H1 (cell line): ENCODE measurements at regions not wholly inside any gene's neighbourhood (a gene's known extent, or its start where the extent isn't known, plus 50 kb on each side); places are given as distances from the start of the nearest gene placed in this dataset.

Experiments used
- CTCF ChIA-PET: fragments of 300-600 bp; sonication (Branson Sonifier 250); formaldehyde crosslinking; loops from one replicate; lab custom pipeline; 2021; ENCODE audit not compliant: partially characterized antibody; lab: Charles Lee
- POLR2A ChIA-PET: fragments of 300-600 bp; sonication (Branson Sonifier 250); formaldehyde crosslinking; loops from one replicate; lab custom pipeline; 2021; ENCODE audit warnings: inconsistent platforms; ENCODE audit not compliant: partially characterized antibody; lab: Charles Lee
- DNase-seq, 2 experiments: peaks; one replicate each; pipeline versions ENCODE4 v3.0.0 to v3.0.0-alpha.2; 2010 to 2022; ENCODE audit warnings: low spot score in 2 of 2, low read depth in 1 of 2, mixed read lengths in 1 of 2
- FAIRE-seq: peaks from 2 replicates; lab custom pipeline; 2011; peaks lifted over from hg19 to GRCh38; lab: Jason Lieb, UNC
- H2AFZ ChIP-seq: 2 replicates; pipeline ENCODE4 v1.8.1; 2012; ENCODE audit warnings: low read length, inconsistent platforms
- H2AK5ac ChIP-seq: 2 replicates; pipeline ENCODE4 v1.6.1; 2013; ENCODE audit warnings: low read depth, low read length
- H2BK120ac ChIP-seq: replicated peaks from 2 replicates; pipeline ENCODE3; 2013; ENCODE audit warnings: low read depth, low read length, inconsistent platforms
- H2BK12ac ChIP-seq: 2 replicates; pipeline ENCODE4 v1.6.1; 2013; ENCODE audit warnings: low read depth, low read length
- H2BK15ac ChIP-seq: 2 replicates; pipeline ENCODE4 v1.6.1; 2013; ENCODE audit warnings: low read length
- H2BK20ac ChIP-seq: 2 replicates; pipeline ENCODE4 v1.6.1; 2013; ENCODE audit warnings: low read length
- H2BK5ac ChIP-seq: 2 replicates; pipeline ENCODE4 v1.6.1; 2013; ENCODE audit warnings: low read depth, low read length
- H3K14ac ChIP-seq: 2 replicates; pipeline ENCODE4 v1.6.1; 2013; ENCODE audit warnings: inconsistent platforms; ENCODE audit not compliant: insufficient read length
- H3K18ac ChIP-seq: 2 replicates; pipeline ENCODE4 v1.6.1; 2013; ENCODE audit warnings: low read length; ENCODE audit errors: extremely low read depth
- H3K23ac ChIP-seq: 2 replicates; pipeline ENCODE4 v1.6.1; 2013; ENCODE audit warnings: inconsistent platforms; ENCODE audit not compliant: insufficient read length
- H3K23me2 ChIP-seq: 2 replicates; pipeline ENCODE4 v1.6.1; 2013; ENCODE audit warnings: low read depth, low read length
- H3K27ac ChIP-seq: 2 replicates; pipeline ENCODE4 v1.6.1; 2011; ENCODE audit warnings: low read depth, low read length, inconsistent platforms
- H3K27me3 ChIP-seq, 4 experiments: replicated peaks in 1 of 4; 1 replicate in 1 of 4; 2 replicates in 3 of 4; pipeline versions ENCODE4 v1.6.1 to v1.8.1; 2011 to 2013; ENCODE audit warnings: low read length in 3 of 4, mild to moderate bottlenecking in 3 of 4, inconsistent platforms in 2 of 4, mixed read lengths in 2 of 4, moderate library complexity in 1 of 4; ENCODE audit not compliant: control insufficient read depth in 3 of 4, insufficient read depth in 3 of 4; ENCODE audit errors: extremely low read depth in 1 of 4
- H3K36me3 ChIP-seq, 4 experiments: 2 replicates each; pipeline versions ENCODE4 v1.6.1 to v1.8.1; 2011 to 2013; ENCODE audit warnings: mild to moderate bottlenecking in 4 of 4, low read length in 3 of 4, moderate library complexity in 2 of 4, control low read depth in 1 of 4, inconsistent platforms in 1 of 4; ENCODE audit not compliant: insufficient read depth in 4 of 4, control insufficient read depth in 2 of 4
- H3K4ac ChIP-seq: replicated peaks from 2 replicates; pipeline ENCODE3; 2013; ENCODE audit warnings: low read length, low read depth, mixed read lengths, inconsistent platforms; ENCODE audit not compliant: insufficient read length
- H3K4me1 ChIP-seq, 4 experiments: replicated peaks in 1 of 4; 1 replicate in 1 of 4; 2 replicates in 3 of 4; pipeline versions ENCODE4 v1.6.1 to v1.8.1; 2011 to 2013; ENCODE audit warnings: low read length in 3 of 4, inconsistent platforms in 2 of 4, mixed read lengths in 1 of 4; ENCODE audit not compliant: insufficient read depth in 4 of 4, control insufficient read depth in 3 of 4
- H3K4me2 ChIP-seq, 2 experiments: 2 replicates each; pipeline versions ENCODE4 v1.6.1 to v1.8.1; 2011 to 2013; ENCODE audit warnings: low read depth in 2 of 2, low read length in 2 of 2, control low read depth in 1 of 2, inconsistent platforms in 1 of 2, mild to moderate bottlenecking in 1 of 2; ENCODE audit not compliant: insufficient read depth in 1 of 2
- H3K4me3 ChIP-seq, 4 experiments: fragments of 200-600, 300-600 bp in 1 of 4; sonication (generic), shearing (Covaris generic), sonication (Bioruptor Twin) in 1 of 4; 2 replicates each; pipeline versions ENCODE4 v1.5.1 to v1.8.1; 2011 to 2016; ENCODE audit warnings: low read length in 4 of 4, low read depth in 3 of 4, control low read depth in 2 of 4, inconsistent platforms in 2 of 4, mild to moderate bottlenecking in 2 of 4, mixed read lengths in 1 of 4, moderate library complexity in 1 of 4; ENCODE audit not compliant: insufficient read depth in 2 of 4; ENCODE audit errors: extremely low read depth in 1 of 4
- H3K56ac ChIP-seq: replicated peaks from 2 replicates; pipeline ENCODE3; 2013; ENCODE audit warnings: low read depth, mild to moderate bottlenecking, mixed read lengths, low read length, inconsistent platforms; ENCODE audit not compliant: insufficient read length
- H3K79me1 ChIP-seq: 2 replicates; pipeline ENCODE4 v1.6.1; 2013; ENCODE audit warnings: low read depth, low read length, control low read depth
- H3K79me2 ChIP-seq, 2 experiments: 2 replicates each; pipeline versions ENCODE4 v1.6.1 to v1.8.1; 2012 to 2013; ENCODE audit warnings: low read length in 2 of 2, mild to moderate bottlenecking in 2 of 2, inconsistent platforms in 1 of 2; ENCODE audit not compliant: insufficient read depth in 2 of 2, control insufficient read depth in 1 of 2
- H3K9ac ChIP-seq, 4 experiments: replicated peaks in 1 of 4; 1 replicate in 1 of 4; 2 replicates in 3 of 4; pipeline versions ENCODE4 v1.6.1 to v1.8.1; 2011 to 2013; ENCODE audit warnings: low read depth in 3 of 4, low read length in 3 of 4, control low read depth in 2 of 4, mild to moderate bottlenecking in 2 of 4, moderate library complexity in 2 of 4, inconsistent platforms in 1 of 4; ENCODE audit errors: extremely low read depth in 1 of 4
- H3K9me3 ChIP-seq, 2 experiments: 2 replicates each; pipeline versions ENCODE4 v1.6.1 to v1.8.1; 2012 to 2013; ENCODE audit warnings: mild to moderate bottlenecking in 2 of 2, moderate library complexity in 2 of 2, control low read depth in 1 of 2, inconsistent platforms in 1 of 2, low read depth in 1 of 2, low read length in 1 of 2, mixed read lengths in 1 of 2; ENCODE audit not compliant: insufficient read depth in 2 of 2
- H4K20me1 ChIP-seq, 2 experiments: replicated peaks in 1 of 2; 2 replicates each; pipeline versions ENCODE3 to v1.8.1; 2011 to 2013; ENCODE audit warnings: inconsistent platforms in 2 of 2, low read length in 2 of 2, mild to moderate bottlenecking in 1 of 2; ENCODE audit not compliant: insufficient read depth in 2 of 2, control insufficient read depth in 1 of 2
- H4K5ac ChIP-seq: 2 replicates; pipeline ENCODE4 v1.6.1; 2013; ENCODE audit warnings: low read length, low read depth, mixed read lengths, inconsistent platforms; ENCODE audit not compliant: insufficient read length
- H4K8ac ChIP-seq: 2 replicates; pipeline ENCODE4 v1.8.0; 2013; ENCODE audit warnings: mild to moderate bottlenecking, moderate library complexity, low read length, inconsistent platforms; ENCODE audit not compliant: insufficient read depth; ENCODE audit errors: extremely low read depth
- H4K91ac ChIP-seq: replicated peaks from 2 replicates; pipeline ENCODE3; 2013; ENCODE audit warnings: low read length, mixed read lengths, inconsistent platforms; ENCODE audit not compliant: insufficient read length
- E2F6 ChIP-seq: IDR thresholded peaks from 2 replicates; pipeline ENCODE4 v1.6.1; 2012; ENCODE audit warnings: inconsistent platforms
- HDAC6 ChIP-seq: IDR thresholded peaks from one replicate; pipeline ENCODE4 v1.7.1; 2012; ENCODE audit warnings: low read depth, mild to moderate bottlenecking, inconsistent platforms, low read length, moderate library complexity
- POLR2AphosphoS5 ChIP-seq: IDR thresholded peaks from 2 replicates; pipeline ENCODE4 v1.6.1; 2011; ENCODE audit warnings: low read depth, low read length
- RXRA ChIP-seq: IDR thresholded peaks from 2 replicates; pipeline ENCODE4 v1.6.1; 2011; ENCODE audit warnings: low read depth, mild to moderate bottlenecking, low read length, moderate library complexity; ENCODE audit not compliant: insufficient read depth
- SIRT6 ChIP-seq: IDR thresholded peaks from one replicate; pipeline ENCODE4 v1.7.1; 2012; ENCODE audit warnings: low read length, inconsistent platforms
- SP1 ChIP-seq: IDR thresholded peaks from 2 replicates; pipeline ENCODE4 v1.6.1; 2011; ENCODE audit warnings: low read depth, low read length
- TAF7 ChIP-seq: optimal IDR thresholded peaks from 2 replicates; pipeline ENCODE3; 2011; ENCODE audit warnings: low read depth, mild to moderate bottlenecking, inconsistent platforms, low read length, moderate library complexity, borderline replicate concordance
- YY1 ChIP-seq: IDR thresholded peaks from 2 replicates; pipeline ENCODE4 v1.6.1; 2011; ENCODE audit warnings: low read depth, mild to moderate bottlenecking, low read length
- WGBS, 2 experiments: shearing (Covaris generic) in 1 of 2; methylation state at CpG; one replicate each; pipeline versions ENCODE4 v1.1.6 to v1.1.7; 2013 to 2015; ENCODE audit warnings: low lambda C conversion rate in 2 of 2, mixed read lengths in 2 of 2, inconsistent platforms in 1 of 2, low coverage in 1 of 2, missing lambda C conversion rate in 1 of 2; ENCODE audit not compliant: insufficient replicate concordance in 2 of 2, insufficient coverage in 1 of 2, insufficient read length in 1 of 2; ENCODE audit errors: extremely low coverage in 1 of 2, missing lambda C conversion rate in 1 of 2; 5-methylcytosine and 5-hydroxymethylcytosine counted together

GRCh38 chr4:29405116-29405515, 1315.1 kb upstream of the PCDH7 start:
- Histone ChIP-seq H2AFZ (no peak overlapping the region), H3K23me2 (no peaks in the 10 kb centered on the region), H2BK5ac (no peak overlapping the region), H2BK120ac (no peak overlapping the region), H2BK20ac (no peak overlapping the region), H3K36me3 (no peaks in the 10 kb centered on the region), H4K20me1 (no peaks in the 10 kb centered on the region), H2AK5ac (no peak overlapping the region), H3K4ac (no peak overlapping the region), H4K8ac (no peak overlapping the region), H3K4me2 (no peak overlapping the region), H3K4me1 (no peaks in the 10 kb centered on the region), H3K9me3 (no peaks in the 10 kb centered on the region), H3K79me2 (no peaks in the 10 kb centered on the region), H3K23ac (no peak overlapping the region), H3K9ac (no peak overlapping the region), H3K79me1 (no peaks in the 10 kb centered on the region), H3K4me3 (no peak overlapping the region), H4K5ac (no peak overlapping the region), H3K18ac (no peak overlapping the region), H3K56ac (no peak overlapping the region), H3K14ac (no peak overlapping the region), H2BK12ac (no peak overlapping the region), H3K27me3 (no peaks in the 10 kb centered on the region), H2BK15ac (no peak overlapping the region), H3K27ac (no peak overlapping the region), H4K91ac (no peak overlapping the region)
- FAIRE-seq (no peak), DNase-seq (no peak)
- WGBS, 2 experiments, result 84% methylated on average over 3 of the region's 3 CpGs; no CpG with 5 or more reads in 1 of the 2 experiments
- ChIA-PET POLR2A (no interaction called here), CTCF (interaction anchor here (0.7 kb wide), 1 partner anchor 13 kb away, joined by 4 read pairs; no protein-coding TSS in a partner anchor)
- no peak for TF ChIP-seq SIRT6
- no peak for TF ChIP-seq YY1
- TF ChIP-seq HDAC6, result no peak
- no peak for TF ChIP-seq POLR2AphosphoS5
- no peak for TF ChIP-seq SP1
- TF ChIP-seq TAF7, result no peak
- no peak for TF ChIP-seq E2F6
- no peak for TF ChIP-seq RXRA
